Activated naive CD8-positive, alpha-beta T cell treated with anti-CD3 and anti-CD28 coated beads, Interleukin-2, amount 50 U/mL, for 24 hours (primary cell): ENCODE measurements at regions not wholly inside any gene's neighbourhood (a gene's known extent, or its start where the extent isn't known, plus 50 kb on each side); places are given as distances from the start of the nearest gene placed in this dataset.

Experiments used
- ATAC-seq: fragments of 150-1000 bp; cut with Tn5 transposase; one replicate; pipeline ENCODE4 v1.10.0; 2021
- DNase-seq: peaks from one replicate; pipeline ENCODE4 v3.0.0; 2021
- H3K27ac Mint-ChIP-seq: one replicate; pipeline ENCODE4 v1.8.0; 2021; ENCODE audit warnings: mild to moderate bottlenecking, mixed read lengths
- H3K27me3 Mint-ChIP-seq: one replicate; pipeline ENCODE4 v1.8.0; 2021; ENCODE audit warnings: mixed read lengths
- H3K36me3 Mint-ChIP-seq: one replicate; pipeline ENCODE4 v1.8.0; 2021; ENCODE audit warnings: low read depth, mixed read lengths
- H3K4me1 Mint-ChIP-seq: one replicate; pipeline ENCODE4 v1.8.0; 2021; ENCODE audit warnings: mixed read lengths
- H3K4me3 Mint-ChIP-seq: one replicate; pipeline ENCODE4 v1.8.0; 2021; ENCODE audit warnings: mild to moderate bottlenecking, moderate library complexity, mixed read lengths
- H3K9me3 Mint-ChIP-seq: one replicate; pipeline ENCODE4 v1.8.0; 2021; ENCODE audit warnings: mixed read lengths

GRCh38 chr7:155373359-155374273 lies 75.9 kb downstream of the INSIG1 start:
- Mint-ChIP-seq H3K4me1 (peaks cover 31% of the 10 kb centered on the region), H3K4me3 (peak overlapping the region; percentile 68), H3K27ac (peak overlapping the region; percentile 56), H3K36me3 (no peaks in the 10 kb centered on the region), H3K27me3 (peaks cover 74% of the 10 kb centered on the region), H3K9me3 (no peaks in the 10 kb centered on the region)
- ATAC-seq: no peak
- DNase-seq: no peak

- DNase-seq: no peak
- ATAC-seq: no peak
- peaks cover 80% of the 10 kb centered on the region for H3K27me3 Mint-ChIP-seq
- H3K4me3 Mint-ChIP-seq: peak overlapping the region; percentile 68
- no peaks in the 10 kb centered on the region for H3K9me3 Mint-ChIP-seq
- H3K27ac Mint-ChIP-seq: no peak overlapping the region
- H3K4me1 Mint-ChIP-seq: peaks cover 31% of the 10 kb centered on the region
- no peaks in the 10 kb centered on the region for H3K36me3 Mint-ChIP-seq
Observed at GRCh38 chr7:155374276-155375252, 76.9 kb downstream of the INSIG1 start.

GRCh38 chr7:155375337-155376277 lies 77.9 kb downstream of the INSIG1 start:
- Mint-ChIP-seq H3K36me3 (no peaks in the 10 kb centered on the region), H3K4me1 (peaks cover 37% of the 10 kb centered on the region), H3K27ac (peak overlapping the region; percentile 49), H3K27me3 (peaks cover 81% of the 10 kb centered on the region), H3K4me3 (peak overlapping the region; percentile 14), H3K9me3 (no peaks in the 10 kb centered on the region)
- DNase-seq: no peak
- ATAC-seq: no peak

- Mint-ChIP-seq H3K4me3 (no peak overlapping the region), H3K27ac (no peak overlapping the region), H3K9me3 (no peaks in the 10 kb centered on the region), H3K27me3 (peaks cover 86% of the 10 kb centered on the region), H3K4me1 (peaks cover 47% of the 10 kb centered on the region), H3K36me3 (no peaks in the 10 kb centered on the region)
- no peak for DNase-seq
- ATAC-seq: no peak
Observed at GRCh38 chr7:155377071-155377837, 79.6 kb downstream of the INSIG1 start.

GRCh38 chr7:155377838-155378579 lies 79.9 kb upstream of the EN2 start:
- Mint-ChIP-seq H3K9me3 (no peaks in the 10 kb centered on the region), H3K4me3 (no peak overlapping the region), H3K36me3 (no peaks in the 10 kb centered on the region), H3K27me3 (peaks cover 86% of the 10 kb centered on the region), H3K27ac (no peak overlapping the region), H3K4me1 (peaks cover 43% of the 10 kb centered on the region)
- no peak for DNase-seq
- no peak for ATAC-seq

GRCh38 chr7:155378580-155378934 lies 79.4 kb upstream of the EN2 start:
- peaks cover 37% of the 10 kb centered on the region for H3K4me1 Mint-ChIP-seq
- DNase-seq (no peak), ATAC-seq (no peak)
- H3K27me3 Mint-ChIP-seq: peaks cover 86% of the 10 kb centered on the region
- H3K9me3 Mint-ChIP-seq: no peaks in the 10 kb centered on the region
- no peaks in the 10 kb centered on the region for H3K36me3 Mint-ChIP-seq
- H3K27ac Mint-ChIP-seq: no peak overlapping the region
- H3K4me3 Mint-ChIP-seq: no peak overlapping the region

- H3K27me3 Mint-ChIP-seq: peaks cover 88% of the 10 kb centered on the region
- H3K36me3 Mint-ChIP-seq: no peaks in the 10 kb centered on the region
- DNase-seq (no peak), ATAC-seq (no peak)
- no peaks in the 10 kb centered on the region for H3K9me3 Mint-ChIP-seq
- no peak overlapping the region for H3K4me3 Mint-ChIP-seq
- H3K27ac Mint-ChIP-seq: no peak overlapping the region
- peaks cover 35% of the 10 kb centered on the region for H3K4me1 Mint-ChIP-seq
Observed at GRCh38 chr7:155378959-155379871, 78.7 kb upstream of the EN2 start.

- no peaks in the 10 kb centered on the region for H3K36me3 Mint-ChIP-seq
- peaks cover 85% of the 10 kb centered on the region for H3K27me3 Mint-ChIP-seq
- no peak overlapping the region for H3K4me3 Mint-ChIP-seq
- H3K4me1 Mint-ChIP-seq: peaks cover 26% of the 10 kb centered on the region
- no peak overlapping the region for H3K27ac Mint-ChIP-seq
- peak; percentile 93 for ATAC-seq
- peak; percentile 81 for DNase-seq
- no peaks in the 10 kb centered on the region for H3K9me3 Mint-ChIP-seq
Observed at GRCh38 chr7:155380221-155380861, 77.6 kb upstream of the EN2 start.

GRCh38 chr7:155380976-155381851 lies 76.7 kb upstream of the EN2 start:
- Mint-ChIP-seq H3K27ac (no peak overlapping the region), H3K27me3 (peaks cover 82% of the 10 kb centered on the region), H3K4me1 (peaks cover 21% of the 10 kb centered on the region), H3K4me3 (no peak overlapping the region), H3K36me3 (no peaks in the 10 kb centered on the region), H3K9me3 (no peaks in the 10 kb centered on the region)
- DNase-seq (no peak), ATAC-seq (no peak)

- peaks cover 80% of the 10 kb centered on the region for H3K27me3 Mint-ChIP-seq
- peak overlapping the region; percentile 54 for H3K4me3 Mint-ChIP-seq
- DNase-seq: no peak
- ATAC-seq: no peak
- no peaks in the 10 kb centered on the region for H3K9me3 Mint-ChIP-seq
- H3K36me3 Mint-ChIP-seq: no peaks in the 10 kb centered on the region
- peaks cover 21% of the 10 kb centered on the region for H3K4me1 Mint-ChIP-seq
- H3K27ac Mint-ChIP-seq: no peak overlapping the region
Observed at GRCh38 chr7:155381852-155382801, 75.8 kb upstream of the EN2 start.
